Esophagus muscularis mucosa (tissue), 3 donors: ENCODE measurements at regions not wholly inside any gene's neighbourhood (a gene's known extent, or its start where the extent isn't known, plus 50 kb on each side); places are given as distances from the start of the nearest gene placed in this dataset.

Experiments
- POLR2A ChIP-seq: fragments of 450-650 bp; IDR thresholded peaks from one replicate; pipeline ENCODE4 v1.6.1; 2017; ENCODE audit warnings: antibody characterized with exemption, moderate library complexity, mild to moderate bottlenecking, low read depth
- POLR2AphosphoS5 ChIP-seq, 2 donors: sonication (generic); formaldehyde crosslinking; IDR thresholded peaks; one replicate each; pipeline ENCODE4 v1.6.1; 2017; ENCODE audit warnings: antibody characterized with exemption in 2 of 2
- TF ChIP-seq, protein P1 (sequence below), 3 experiments: fragments of 200-600 bp in 2 of 3; fragments of 450-650 bp in 1 of 3; sonication (generic) in 2 of 3; IDR thresholded peaks; one replicate each; pipeline ENCODE4 v1.5.1; 2017 to 2019; ENCODE audit warnings: antibody characterized with exemption in 3 of 3, mild to moderate bottlenecking in 2 of 3, moderate library complexity in 1 of 3

DNA sequence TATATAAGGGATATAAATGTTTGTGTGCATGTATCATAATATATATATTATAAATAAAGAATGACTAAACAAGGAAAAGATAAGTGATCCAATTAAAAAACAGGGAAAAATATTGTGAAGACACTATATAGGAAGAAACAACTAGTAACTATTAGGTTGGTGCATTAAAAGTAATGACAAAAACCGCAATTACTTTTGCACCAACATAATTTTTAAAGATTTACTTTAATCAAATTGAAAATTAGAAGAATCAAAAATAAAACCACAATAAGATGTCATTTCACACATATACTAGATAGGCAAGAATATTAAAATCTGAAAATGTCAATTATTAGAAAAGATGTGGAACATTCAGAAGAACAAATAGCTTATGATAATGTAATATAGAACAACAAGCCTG lies 595.9 kb downstream of the KCNJ3 start:
- TF ChIP-seq, protein P1, sequence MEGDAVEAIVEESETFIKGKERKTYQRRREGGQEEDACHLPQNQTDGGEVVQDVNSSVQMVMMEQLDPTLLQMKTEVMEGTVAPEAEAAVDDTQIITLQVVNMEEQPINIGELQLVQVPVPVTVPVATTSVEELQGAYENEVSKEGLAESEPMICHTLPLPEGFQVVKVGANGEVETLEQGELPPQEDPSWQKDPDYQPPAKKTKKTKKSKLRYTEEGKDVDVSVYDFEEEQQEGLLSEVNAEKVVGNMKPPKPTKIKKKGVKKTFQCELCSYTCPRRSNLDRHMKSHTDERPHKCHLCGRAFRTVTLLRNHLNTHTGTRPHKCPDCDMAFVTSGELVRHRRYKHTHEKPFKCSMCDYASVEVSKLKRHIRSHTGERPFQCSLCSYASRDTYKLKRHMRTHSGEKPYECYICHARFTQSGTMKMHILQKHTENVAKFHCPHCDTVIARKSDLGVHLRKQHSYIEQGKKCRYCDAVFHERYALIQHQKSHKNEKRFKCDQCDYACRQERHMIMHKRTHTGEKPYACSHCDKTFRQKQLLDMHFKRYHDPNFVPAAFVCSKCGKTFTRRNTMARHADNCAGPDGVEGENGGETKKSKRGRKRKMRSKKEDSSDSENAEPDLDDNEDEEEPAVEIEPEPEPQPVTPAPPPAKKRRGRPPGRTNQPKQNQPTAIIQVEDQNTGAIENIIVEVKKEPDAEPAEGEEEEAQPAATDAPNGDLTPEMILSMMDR (IDR thresholded peaks at IDR 0.05), result no peak
- TF ChIP-seq POLR2AphosphoS5 (IDR thresholded peaks at IDR 0.05), result no peak
- TF ChIP-seq POLR2A, result no peak
